H1 (cell line): ENCODE measurements at regions not wholly inside any gene's neighbourhood (a gene's known extent, or its start where the extent isn't known, plus 50 kb on each side); places are given as distances from the start of the nearest gene placed in this dataset.

Source experiments
- CTCF ChIA-PET: fragments of 300-600 bp; sonication (Branson Sonifier 250); formaldehyde crosslinking; loops from one replicate; lab custom pipeline; 2021; ENCODE audit not compliant: partially characterized antibody; lab: Charles Lee
- POLR2A ChIA-PET: fragments of 300-600 bp; sonication (Branson Sonifier 250); formaldehyde crosslinking; loops from one replicate; lab custom pipeline; 2021; ENCODE audit warnings: inconsistent platforms; ENCODE audit not compliant: partially characterized antibody; lab: Charles Lee
- DNase-seq, 2 experiments: peaks; one replicate each; pipeline versions ENCODE4 v3.0.0 to v3.0.0-alpha.2; 2010 to 2022; ENCODE audit warnings: low spot score in 2 of 2, low read depth in 1 of 2, mixed read lengths in 1 of 2
- FAIRE-seq: peaks from 2 replicates; lab custom pipeline; 2011; peaks lifted over from hg19 to GRCh38; lab: Jason Lieb, UNC
- H2AFZ ChIP-seq: 2 replicates; pipeline ENCODE4 v1.8.1; 2012; ENCODE audit warnings: low read length, inconsistent platforms
- H2AK5ac ChIP-seq: 2 replicates; pipeline ENCODE4 v1.6.1; 2013; ENCODE audit warnings: low read depth, low read length
- H2BK120ac ChIP-seq: replicated peaks from 2 replicates; pipeline ENCODE3; 2013; ENCODE audit warnings: low read depth, low read length, inconsistent platforms
- H2BK12ac ChIP-seq: 2 replicates; pipeline ENCODE4 v1.6.1; 2013; ENCODE audit warnings: low read depth, low read length
- H2BK15ac ChIP-seq: 2 replicates; pipeline ENCODE4 v1.6.1; 2013; ENCODE audit warnings: low read length
- H2BK20ac ChIP-seq: 2 replicates; pipeline ENCODE4 v1.6.1; 2013; ENCODE audit warnings: low read length
- H2BK5ac ChIP-seq: 2 replicates; pipeline ENCODE4 v1.6.1; 2013; ENCODE audit warnings: low read depth, low read length
- H3K14ac ChIP-seq: 2 replicates; pipeline ENCODE4 v1.6.1; 2013; ENCODE audit warnings: inconsistent platforms; ENCODE audit not compliant: insufficient read length
- H3K18ac ChIP-seq: 2 replicates; pipeline ENCODE4 v1.6.1; 2013; ENCODE audit warnings: low read length; ENCODE audit errors: extremely low read depth
- H3K23ac ChIP-seq: 2 replicates; pipeline ENCODE4 v1.6.1; 2013; ENCODE audit warnings: inconsistent platforms; ENCODE audit not compliant: insufficient read length
- H3K23me2 ChIP-seq: 2 replicates; pipeline ENCODE4 v1.6.1; 2013; ENCODE audit warnings: low read depth, low read length
- H3K27ac ChIP-seq: 2 replicates; pipeline ENCODE4 v1.6.1; 2011; ENCODE audit warnings: low read depth, low read length, inconsistent platforms
- H3K27me3 ChIP-seq, 4 experiments: replicated peaks in 1 of 4; 1 replicate in 1 of 4; 2 replicates in 3 of 4; pipeline versions ENCODE4 v1.6.1 to v1.8.1; 2011 to 2013; ENCODE audit warnings: low read length in 3 of 4, mild to moderate bottlenecking in 3 of 4, inconsistent platforms in 2 of 4, mixed read lengths in 2 of 4, moderate library complexity in 1 of 4; ENCODE audit not compliant: control insufficient read depth in 3 of 4, insufficient read depth in 3 of 4; ENCODE audit errors: extremely low read depth in 1 of 4
- H3K36me3 ChIP-seq, 4 experiments: 2 replicates each; pipeline versions ENCODE4 v1.6.1 to v1.8.1; 2011 to 2013; ENCODE audit warnings: mild to moderate bottlenecking in 4 of 4, low read length in 3 of 4, moderate library complexity in 2 of 4, control low read depth in 1 of 4, inconsistent platforms in 1 of 4; ENCODE audit not compliant: insufficient read depth in 4 of 4, control insufficient read depth in 2 of 4
- H3K4ac ChIP-seq: replicated peaks from 2 replicates; pipeline ENCODE3; 2013; ENCODE audit warnings: low read length, low read depth, mixed read lengths, inconsistent platforms; ENCODE audit not compliant: insufficient read length
- H3K4me1 ChIP-seq, 4 experiments: replicated peaks in 1 of 4; 1 replicate in 1 of 4; 2 replicates in 3 of 4; pipeline versions ENCODE4 v1.6.1 to v1.8.1; 2011 to 2013; ENCODE audit warnings: low read length in 3 of 4, inconsistent platforms in 2 of 4, mixed read lengths in 1 of 4; ENCODE audit not compliant: insufficient read depth in 4 of 4, control insufficient read depth in 3 of 4
- H3K4me2 ChIP-seq, 2 experiments: 2 replicates each; pipeline versions ENCODE4 v1.6.1 to v1.8.1; 2011 to 2013; ENCODE audit warnings: low read depth in 2 of 2, low read length in 2 of 2, control low read depth in 1 of 2, inconsistent platforms in 1 of 2, mild to moderate bottlenecking in 1 of 2; ENCODE audit not compliant: insufficient read depth in 1 of 2
- H3K4me3 ChIP-seq, 4 experiments: fragments of 200-600, 300-600 bp in 1 of 4; sonication (generic), shearing (Covaris generic), sonication (Bioruptor Twin) in 1 of 4; 2 replicates each; pipeline versions ENCODE4 v1.5.1 to v1.8.1; 2011 to 2016; ENCODE audit warnings: low read length in 4 of 4, low read depth in 3 of 4, control low read depth in 2 of 4, inconsistent platforms in 2 of 4, mild to moderate bottlenecking in 2 of 4, mixed read lengths in 1 of 4, moderate library complexity in 1 of 4; ENCODE audit not compliant: insufficient read depth in 2 of 4; ENCODE audit errors: extremely low read depth in 1 of 4
- H3K56ac ChIP-seq: replicated peaks from 2 replicates; pipeline ENCODE3; 2013; ENCODE audit warnings: low read depth, mild to moderate bottlenecking, mixed read lengths, low read length, inconsistent platforms; ENCODE audit not compliant: insufficient read length
- H3K79me1 ChIP-seq: 2 replicates; pipeline ENCODE4 v1.6.1; 2013; ENCODE audit warnings: low read depth, low read length, control low read depth
- H3K79me2 ChIP-seq, 2 experiments: 2 replicates each; pipeline versions ENCODE4 v1.6.1 to v1.8.1; 2012 to 2013; ENCODE audit warnings: low read length in 2 of 2, mild to moderate bottlenecking in 2 of 2, inconsistent platforms in 1 of 2; ENCODE audit not compliant: insufficient read depth in 2 of 2, control insufficient read depth in 1 of 2
- H3K9ac ChIP-seq, 4 experiments: replicated peaks in 1 of 4; 1 replicate in 1 of 4; 2 replicates in 3 of 4; pipeline versions ENCODE4 v1.6.1 to v1.8.1; 2011 to 2013; ENCODE audit warnings: low read depth in 3 of 4, low read length in 3 of 4, control low read depth in 2 of 4, mild to moderate bottlenecking in 2 of 4, moderate library complexity in 2 of 4, inconsistent platforms in 1 of 4; ENCODE audit errors: extremely low read depth in 1 of 4
- H3K9me3 ChIP-seq, 2 experiments: 2 replicates each; pipeline versions ENCODE4 v1.6.1 to v1.8.1; 2012 to 2013; ENCODE audit warnings: mild to moderate bottlenecking in 2 of 2, moderate library complexity in 2 of 2, control low read depth in 1 of 2, inconsistent platforms in 1 of 2, low read depth in 1 of 2, low read length in 1 of 2, mixed read lengths in 1 of 2; ENCODE audit not compliant: insufficient read depth in 2 of 2
- H4K20me1 ChIP-seq, 2 experiments: replicated peaks in 1 of 2; 2 replicates each; pipeline versions ENCODE3 to v1.8.1; 2011 to 2013; ENCODE audit warnings: inconsistent platforms in 2 of 2, low read length in 2 of 2, mild to moderate bottlenecking in 1 of 2; ENCODE audit not compliant: insufficient read depth in 2 of 2, control insufficient read depth in 1 of 2
- H4K5ac ChIP-seq: 2 replicates; pipeline ENCODE4 v1.6.1; 2013; ENCODE audit warnings: low read length, low read depth, mixed read lengths, inconsistent platforms; ENCODE audit not compliant: insufficient read length
- H4K8ac ChIP-seq: 2 replicates; pipeline ENCODE4 v1.8.0; 2013; ENCODE audit warnings: mild to moderate bottlenecking, moderate library complexity, low read length, inconsistent platforms; ENCODE audit not compliant: insufficient read depth; ENCODE audit errors: extremely low read depth
- H4K91ac ChIP-seq: replicated peaks from 2 replicates; pipeline ENCODE3; 2013; ENCODE audit warnings: low read length, mixed read lengths, inconsistent platforms; ENCODE audit not compliant: insufficient read length
- CBX8 ChIP-seq: fragments of 300-800, 300-1000 bp; sonication (generic); IDR thresholded peaks from 2 replicates; pipeline ENCODE4 v1.7.1; 2016; ENCODE audit warnings: low read depth, low read length, borderline replicate concordance
- SP4 ChIP-seq: IDR thresholded peaks from 2 replicates; pipeline ENCODE4 v1.6.1; 2012; ENCODE audit warnings: low read length, inconsistent platforms
- WGBS, 2 experiments: shearing (Covaris generic) in 1 of 2; methylation state at CpG; one replicate each; pipeline versions ENCODE4 v1.1.6 to v1.1.7; 2013 to 2015; ENCODE audit warnings: low lambda C conversion rate in 2 of 2, mixed read lengths in 2 of 2, inconsistent platforms in 1 of 2, low coverage in 1 of 2, missing lambda C conversion rate in 1 of 2; ENCODE audit not compliant: insufficient replicate concordance in 2 of 2, insufficient coverage in 1 of 2, insufficient read length in 1 of 2; ENCODE audit errors: extremely low coverage in 1 of 2, missing lambda C conversion rate in 1 of 2; 5-methylcytosine and 5-hydroxymethylcytosine counted together

- Histone ChIP-seq H4K8ac (no peak overlapping the region), H3K9me3 (no peaks in the 10 kb centered on the region; a peak in 1 of 4 replicates), H2AFZ (no peak overlapping the region), H2BK15ac (no peak overlapping the region; the same call in 1 of the 2 replicates), H3K27ac (no peak overlapping the region), H3K23ac (no peak overlapping the region), H4K5ac (no peak overlapping the region), H3K4ac (no peak overlapping the region), H3K4me3 (no peak overlapping the region), H3K79me1 (no peaks in the 10 kb centered on the region), H3K79me2 (no peaks in the 10 kb centered on the region), H3K27me3 (no peaks in the 10 kb centered on the region), H2BK120ac (no peak overlapping the region), H2BK20ac (no peak overlapping the region), H3K4me1 (no peaks in the 10 kb centered on the region), H3K9ac (no peak overlapping the region), H3K18ac (peak overlapping the region; percentile 48; the same call in 1 of the 2 replicates), H3K56ac (no peak overlapping the region), H3K4me2 (no peak overlapping the region), H3K36me3 (no peaks in the 10 kb centered on the region), H4K91ac (peak overlapping the region; percentile 15), H2BK5ac (no peak overlapping the region), H2AK5ac (0 out of 2 replicates have a peak overlapping the region, but pooled peaks have one; percentile 65), H4K20me1 (no peaks in the 10 kb centered on the region), H2BK12ac (0 out of 2 replicates have a peak overlapping the region, but pooled peaks have one; percentile 39), H3K14ac (no peak overlapping the region), H3K23me2 (no peaks in the 10 kb centered on the region)
- FAIRE-seq (no peak), DNase-seq (no peak)
- CTCF ChIA-PET, result no interaction called here
- TF ChIP-seq SP4, result no peak
- TF ChIP-seq CBX8, result no peak
- POLR2A ChIA-PET, result no interaction called here
- WGBS, 2 experiments, result 83% methylated on average over 2 of the region's 3 CpGs; no CpG with 5 or more reads in 1 of the 2 experiments
Measured at GRCh38 chr2:187208199-187208785, 239.8 kb downstream of the CALCRL start.
